NCI-H128 (cell line): ENCODE measurements at regions not wholly inside any gene's neighbourhood (a gene's known extent, or its start where the extent isn't known, plus 50 kb on each side); places are given as distances from the start of the nearest gene placed in this dataset.
"Not testable (repeated sequence)": the region's sequence is repeated elsewhere in the genome, so short reads cannot be mapped to it uniquely, and the experiment has no call there.

Experiments
- DNase-seq: peaks from one replicate; lab custom pipeline; 2025; ENCODE audit not compliant: unreplicated experiment; lab: John Stamatoyannopoulos, UW

DNA sequence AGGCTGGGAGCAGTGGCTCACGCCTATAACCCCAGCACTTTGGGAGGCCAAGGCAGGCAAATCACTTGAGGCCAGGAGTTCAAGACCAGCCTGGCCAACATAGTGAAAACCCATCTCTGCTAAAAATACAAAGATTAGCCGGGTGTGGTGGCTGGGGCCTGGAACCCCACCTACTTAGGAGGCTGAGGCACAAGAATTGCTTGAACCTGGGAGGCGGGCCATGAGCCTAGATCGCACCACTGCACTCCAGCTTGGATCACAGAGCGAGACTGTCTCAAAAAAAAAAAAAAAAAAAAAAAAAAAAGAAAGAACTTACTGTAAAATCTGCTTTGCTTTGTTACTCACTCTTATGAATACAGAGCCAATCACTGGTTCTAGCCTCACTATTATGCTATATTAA, 166.4 kb upstream of the TMCC3 start:
- DNase-seq: not testable (repeated sequence)

DNA sequence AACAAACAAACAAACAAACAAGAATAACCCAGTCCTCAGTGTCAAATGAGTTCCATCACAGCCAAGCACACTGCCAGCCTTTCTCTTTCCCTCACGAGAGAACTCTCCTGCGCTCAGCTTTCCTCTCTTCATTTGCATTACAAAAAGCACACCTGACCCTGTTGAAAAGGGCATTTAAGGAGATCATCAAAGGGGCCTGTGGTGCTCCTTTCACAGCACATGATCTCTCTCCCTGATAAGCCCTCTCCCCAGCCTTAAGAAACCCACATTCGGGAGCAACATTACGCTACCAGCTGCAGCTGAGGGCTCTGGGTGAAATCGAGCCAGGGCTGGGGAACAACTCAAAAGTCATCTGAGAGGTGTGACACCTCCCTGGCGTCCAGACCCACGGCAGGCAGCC, 165.6 kb upstream of the TMCC3 start:
- DNase-seq: no peak

DNA sequence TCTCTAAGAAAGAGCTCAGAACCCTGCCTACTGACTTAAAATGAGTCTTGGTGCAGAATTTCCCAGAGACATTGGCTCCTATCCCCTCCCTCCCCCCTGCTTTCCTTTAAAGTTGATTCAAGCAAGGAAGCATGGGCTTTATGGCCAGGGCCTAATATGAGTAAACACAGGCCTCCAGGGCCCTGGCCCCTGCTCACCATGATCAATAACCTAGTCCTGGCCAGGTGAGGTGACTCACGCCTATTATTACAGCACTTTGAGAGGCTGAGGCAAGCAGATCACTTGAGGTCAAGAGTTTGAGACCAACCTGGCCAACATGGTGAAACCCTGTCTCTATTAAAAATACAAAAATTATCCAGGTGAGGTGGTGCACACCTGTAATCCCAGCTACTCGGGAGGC, 165.1 kb upstream of the TMCC3 start:
- DNase-seq: no peak

DNA sequence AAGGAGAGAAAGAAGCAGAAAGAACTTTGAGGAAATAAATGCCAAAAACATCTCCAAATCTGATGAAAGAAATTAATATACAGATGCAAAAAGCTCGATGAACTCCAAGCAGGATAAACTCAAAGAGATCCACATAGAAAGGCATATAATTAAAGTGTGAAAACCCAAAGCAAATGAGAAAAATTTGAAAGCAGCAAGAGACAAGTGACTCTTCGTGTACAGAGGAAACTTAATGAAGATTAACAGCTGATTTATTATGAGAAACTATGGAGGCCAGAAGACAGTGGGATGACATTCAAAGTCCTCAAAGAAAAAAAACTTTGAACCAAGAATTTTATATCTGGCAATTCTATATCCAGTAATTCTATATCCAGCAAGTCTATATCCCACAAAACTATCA, 163.0 kb upstream of the TMCC3 start:
- no peak for DNase-seq

DNA sequence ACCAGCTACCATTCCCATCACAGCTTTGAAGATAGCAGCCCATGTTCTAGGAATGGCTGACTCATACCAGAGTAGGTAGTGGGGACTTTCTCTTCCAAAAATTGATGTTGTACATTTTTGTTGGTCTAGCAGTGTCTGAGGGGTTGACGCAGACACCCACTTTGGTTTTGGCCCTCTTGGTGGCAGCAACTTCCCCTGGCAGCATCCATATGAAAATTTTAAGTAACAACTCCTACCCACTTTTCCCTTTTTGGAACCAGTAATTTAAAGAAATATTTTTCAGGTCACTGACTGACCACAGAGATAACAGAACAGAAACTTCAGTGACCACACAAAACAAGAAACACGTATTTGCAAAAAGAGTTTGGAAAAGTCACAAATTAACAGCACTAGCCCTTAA, 162.0 kb upstream of the TMCC3 start:
- no peak for DNase-seq

DNA sequence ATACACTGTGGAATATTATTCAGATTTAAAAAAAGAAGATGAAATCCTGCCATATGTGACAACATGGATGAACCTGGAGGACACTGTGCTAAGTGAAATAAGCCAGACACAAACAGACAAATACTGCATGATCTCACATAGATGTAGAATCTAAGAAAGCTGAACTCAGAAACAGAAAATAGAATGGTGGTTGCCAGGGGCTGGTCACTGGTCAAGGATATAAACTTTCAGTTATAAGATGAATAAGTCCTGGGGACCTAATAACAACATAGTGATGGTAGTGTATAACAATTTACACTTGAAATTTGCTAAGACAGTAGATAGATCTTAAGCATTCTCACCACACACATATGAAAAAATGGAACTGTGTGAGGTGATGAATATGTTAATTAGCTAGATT, 161.3 kb upstream of the TMCC3 start:
- no peak for DNase-seq

DNA sequence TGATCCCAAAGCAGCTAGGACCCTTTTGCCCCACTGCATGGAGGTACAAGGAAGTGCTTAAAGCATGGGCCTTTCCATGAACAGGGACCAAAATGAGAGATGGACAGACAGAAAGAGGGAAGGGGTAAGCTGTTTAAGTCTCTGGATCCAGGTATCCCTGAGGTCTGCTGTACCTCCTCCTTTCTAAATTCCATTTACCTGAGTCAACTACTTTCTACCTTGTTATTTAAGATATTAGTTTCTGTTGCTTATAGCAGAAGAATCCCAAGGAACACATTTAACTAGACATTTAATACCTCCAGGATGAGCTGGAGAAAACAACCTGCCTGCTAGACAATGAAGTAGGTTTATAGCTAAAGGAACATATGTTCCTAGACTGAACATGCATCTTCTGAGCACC, 157.6 kb upstream of the TMCC3 start:
- DNase-seq: no peak

DNA sequence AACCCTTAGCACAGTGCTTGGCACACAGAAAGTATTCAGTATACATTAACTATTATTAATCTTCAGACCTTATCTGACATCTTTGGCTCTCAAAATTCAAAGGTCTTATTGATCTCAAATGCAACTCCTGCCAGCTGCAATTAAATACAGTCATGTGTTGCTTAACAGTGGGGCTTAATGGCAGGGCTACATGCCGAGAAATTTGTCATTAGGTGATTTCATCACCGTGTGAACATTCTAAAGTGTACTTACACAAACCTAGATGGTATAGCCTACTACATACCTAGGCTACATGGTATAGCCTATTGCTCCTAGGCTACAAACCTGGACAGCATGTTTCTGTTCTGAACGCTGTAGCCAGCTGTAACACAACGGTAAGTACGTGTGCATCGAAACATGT, 156.3 kb upstream of the TMCC3 start:
- DNase-seq: no peak

DNA sequence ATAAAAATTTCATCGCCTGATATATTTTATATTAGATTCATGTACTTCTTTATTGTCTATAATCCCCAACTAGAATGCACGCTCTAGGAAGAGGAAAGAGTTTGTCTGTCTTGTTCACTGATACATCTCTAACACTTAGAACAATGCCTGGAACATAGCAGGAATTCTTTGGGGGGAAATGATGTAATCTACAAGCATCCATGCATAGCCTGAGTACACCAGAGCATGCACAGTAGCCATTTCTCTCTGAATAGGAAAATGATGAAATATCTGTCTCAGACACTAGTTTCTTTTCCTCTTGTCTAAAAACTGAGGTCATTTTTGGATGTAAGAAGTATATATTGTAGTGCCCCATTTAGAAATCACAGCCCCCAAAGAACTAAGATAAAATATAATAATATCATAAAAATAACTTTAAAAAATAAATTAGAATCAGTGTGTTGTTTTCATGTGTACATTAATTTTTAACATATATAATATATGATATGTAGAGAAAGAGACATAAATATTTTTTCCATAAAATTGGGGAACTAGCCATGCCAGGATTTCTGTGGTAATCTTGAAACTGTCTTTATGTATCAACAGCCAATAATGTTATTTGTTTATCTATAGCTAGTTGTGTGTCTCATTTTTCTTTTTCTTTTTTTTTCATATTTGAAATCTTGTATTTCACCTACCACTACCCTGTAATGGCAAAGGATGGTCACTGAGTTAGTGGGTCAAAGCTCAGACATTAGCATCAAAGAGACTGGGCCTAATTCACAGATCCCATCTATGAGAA, 155.6 kb upstream of the TMCC3 start:
- no peak for DNase-seq

DNA sequence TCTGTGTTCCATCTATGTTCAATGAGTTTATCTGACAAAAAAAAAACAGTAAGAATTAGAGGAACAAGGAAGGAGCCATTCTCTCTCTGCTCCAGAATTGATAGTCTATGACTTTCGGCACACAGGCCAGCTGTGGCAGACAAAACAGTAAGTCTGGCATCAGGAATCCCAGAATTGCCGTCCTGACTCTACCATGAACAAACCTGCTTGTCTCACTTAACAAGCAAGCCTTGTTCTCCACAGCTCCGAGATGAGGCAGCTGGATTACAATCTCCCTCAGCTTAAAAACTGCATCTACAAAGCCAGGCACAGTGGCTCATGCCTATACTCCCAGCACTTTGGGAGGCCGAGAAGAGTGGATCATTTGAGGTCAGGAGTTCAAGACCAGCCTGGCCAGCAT, 153.6 kb upstream of the TMCC3 start:
- DNase-seq: no peak

DNA sequence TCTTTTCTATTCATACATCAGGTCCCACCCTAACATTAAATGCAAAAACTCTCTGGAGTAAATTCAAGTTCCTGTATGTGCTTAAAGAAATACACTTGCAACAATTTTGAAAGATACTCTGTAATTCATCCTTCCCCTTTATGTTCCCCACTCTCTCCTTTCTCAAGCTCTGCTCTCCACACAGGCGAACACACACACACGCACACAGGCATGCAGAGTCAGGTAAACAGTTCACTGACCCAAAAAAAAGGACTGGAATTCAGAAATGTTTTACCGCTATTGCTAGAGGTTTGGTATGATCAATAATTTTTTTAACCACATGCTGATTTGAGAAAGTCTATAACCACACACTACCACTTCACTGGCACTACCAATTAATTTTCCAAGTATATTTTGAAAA, 152.4 kb upstream of the TMCC3 start:
- DNase-seq: no peak

DNA sequence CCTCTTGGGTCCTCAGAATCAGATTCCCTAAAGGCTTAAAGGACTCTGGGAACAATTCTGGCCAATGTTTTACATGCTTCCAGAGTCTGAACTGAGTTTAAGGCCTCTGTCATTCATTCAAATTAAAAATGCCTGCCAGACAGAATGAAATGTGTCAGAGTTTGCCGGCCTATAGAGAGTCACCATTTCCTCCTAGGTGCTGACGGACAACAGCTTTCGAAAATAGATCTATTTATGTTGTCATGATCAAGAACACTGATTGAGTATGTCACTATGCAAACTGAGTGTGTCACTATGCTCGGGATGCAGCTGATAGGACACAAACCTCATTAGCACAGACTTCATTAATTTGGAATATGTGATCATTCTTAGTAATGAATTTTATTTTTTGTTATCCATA, 151.4 kb upstream of the TMCC3 start:
- no peak for DNase-seq

DNA sequence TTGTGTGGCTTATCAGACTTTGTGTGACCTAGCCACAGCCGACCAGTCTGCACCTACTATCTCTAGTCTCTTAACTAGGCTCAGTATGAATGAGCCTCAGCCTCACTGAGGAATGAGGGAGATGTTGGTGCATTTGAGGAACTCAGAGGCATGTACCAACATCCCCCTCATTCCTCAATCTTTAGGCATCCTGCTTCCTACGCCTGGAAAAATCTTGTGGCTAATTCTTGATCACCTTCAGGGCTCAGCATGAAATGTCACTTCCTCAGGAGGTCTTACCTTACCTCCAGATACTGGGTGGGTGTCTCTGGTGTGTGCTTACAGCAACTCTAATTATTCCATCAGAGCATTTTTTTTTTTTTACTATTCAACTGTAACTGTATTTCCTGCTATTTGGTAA, 148.8 kb upstream of the TMCC3 start:
- no peak for DNase-seq

DNA sequence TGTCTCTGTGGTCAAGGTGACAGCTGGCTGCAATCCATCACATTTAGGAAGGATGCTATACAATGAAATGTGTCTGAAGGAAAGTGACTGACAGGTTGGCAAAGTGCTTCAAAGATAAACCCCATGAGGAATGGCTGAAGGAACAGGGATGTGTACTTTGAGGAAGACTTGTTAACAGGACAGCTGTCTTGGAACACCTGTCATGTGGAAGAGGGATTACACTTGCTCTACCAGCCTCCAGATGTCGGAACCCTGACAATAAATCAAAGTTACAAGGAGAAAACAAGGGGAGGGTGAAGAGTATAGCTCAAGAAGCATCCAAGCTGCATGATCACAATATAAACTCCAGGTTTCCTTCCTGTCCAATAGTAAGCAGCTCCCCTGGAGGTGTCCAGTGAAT, 147.8 kb upstream of the TMCC3 start:
- DNase-seq: no peak

DNA sequence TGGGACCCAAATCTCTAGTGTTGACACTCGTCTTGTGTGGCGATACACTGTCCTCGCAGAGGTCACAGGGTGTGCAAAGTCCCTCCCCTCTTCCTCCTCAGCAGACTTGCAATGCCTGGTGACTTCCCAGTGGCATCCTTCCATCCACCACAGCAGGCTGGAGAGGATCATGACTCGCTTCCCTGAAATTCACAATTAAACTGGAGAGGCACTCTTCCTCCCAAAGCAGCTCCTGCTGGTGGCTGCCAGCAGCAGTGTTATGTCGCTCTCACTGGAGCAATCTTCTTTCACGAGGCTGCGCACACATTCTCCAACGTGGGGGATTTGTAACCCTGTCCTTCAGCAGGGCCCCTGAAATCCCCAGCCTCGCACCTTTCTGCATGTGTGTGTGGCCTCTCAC, 145.2 kb upstream of the TMCC3 start:
- no peak for DNase-seq

DNA sequence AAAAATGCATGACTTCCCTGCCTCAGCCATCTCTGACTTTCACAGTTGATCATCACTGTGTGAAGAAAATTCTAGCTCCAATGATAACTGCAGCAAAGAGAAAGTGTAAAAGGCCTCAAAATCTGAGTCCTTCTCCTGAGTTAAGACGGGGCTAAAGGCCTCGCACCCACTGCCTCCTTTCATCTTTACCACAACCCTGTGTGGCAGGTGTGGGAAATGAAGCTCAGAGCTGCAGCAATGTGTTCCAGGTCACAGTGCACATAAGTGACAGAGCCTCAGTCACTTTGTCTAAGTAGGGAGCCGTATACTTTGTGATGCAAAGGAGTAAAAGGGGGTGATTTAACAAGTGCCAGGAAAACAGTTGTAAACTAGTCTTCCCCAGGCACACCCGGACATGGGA, 144.7 kb upstream of the TMCC3 start:
- no peak for DNase-seq

DNA sequence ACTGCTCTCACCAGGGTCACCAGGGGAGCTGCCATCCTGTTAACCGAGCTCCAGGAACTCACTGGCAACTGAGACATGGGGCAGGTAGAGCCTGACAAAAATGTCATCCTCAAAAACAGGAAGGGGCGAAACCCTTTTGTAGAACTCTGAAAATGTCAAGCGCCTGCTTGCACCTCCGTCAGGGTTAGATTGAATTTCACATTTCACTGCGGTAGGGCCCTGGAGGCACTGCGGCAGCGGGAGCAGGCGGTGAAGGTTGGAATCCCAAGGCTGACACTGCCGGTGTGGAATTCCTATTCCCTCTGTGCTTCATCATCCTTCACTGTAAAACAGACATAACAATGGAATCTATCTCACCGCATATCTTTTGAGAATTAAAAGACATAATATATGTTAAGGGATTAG, 142.8 kb upstream of the TMCC3 start:
- no peak for DNase-seq

DNA sequence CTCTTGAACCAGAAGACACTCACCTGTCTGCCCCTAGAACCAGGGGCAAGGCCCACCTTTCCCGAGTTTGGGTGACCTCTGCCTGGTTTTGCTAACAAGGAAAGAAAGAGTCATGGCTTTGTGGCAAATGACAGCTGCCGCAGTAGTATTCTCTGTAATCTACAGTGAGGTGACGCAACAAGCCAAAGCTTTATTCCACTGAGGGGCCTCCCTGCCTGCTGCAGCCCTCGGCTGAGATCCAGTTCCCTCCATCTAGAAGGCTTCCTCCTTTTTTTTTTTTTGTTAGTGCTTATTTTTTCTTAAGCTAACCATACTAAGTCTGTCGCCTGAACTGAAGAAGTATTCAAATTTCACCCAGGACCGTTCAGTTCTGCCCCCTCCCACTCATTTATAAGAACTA, 142.3 kb upstream of the TMCC3 start:
- no peak for DNase-seq

DNA sequence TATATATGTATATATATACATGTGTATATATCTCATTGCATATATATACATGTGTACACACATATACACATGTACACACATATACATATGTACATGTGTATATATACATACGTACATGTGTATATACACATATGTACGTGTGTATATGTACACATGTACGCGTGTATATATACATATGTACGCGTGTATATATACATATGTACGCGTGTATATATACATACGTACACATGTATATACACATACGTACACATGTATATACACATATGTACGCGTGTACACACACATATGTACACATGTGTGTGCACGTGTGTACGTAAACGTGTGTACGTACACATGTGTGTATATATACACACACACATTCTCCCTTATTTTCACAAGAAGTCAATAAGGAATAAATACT, 141.6 kb upstream of the TMCC3 start:
- DNase-seq: no peak

DNA sequence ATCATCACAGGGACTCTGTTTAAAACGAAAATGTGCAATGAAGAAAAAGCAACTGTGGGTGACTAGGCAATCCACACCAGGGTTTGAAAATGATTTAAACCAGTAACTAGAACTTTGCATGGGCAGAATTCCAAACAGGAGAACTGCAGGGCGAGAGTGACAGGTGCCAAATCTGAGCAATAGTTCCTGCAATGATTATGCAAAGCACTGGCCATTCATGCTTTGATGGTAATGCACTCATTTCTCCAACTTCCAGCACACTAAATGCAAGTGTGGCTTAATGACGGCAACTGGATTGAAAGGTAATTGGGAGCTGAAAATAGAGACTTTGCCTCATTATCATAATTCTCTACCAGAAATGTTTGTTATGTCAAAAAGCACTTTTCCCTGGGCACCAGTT, 140.5 kb upstream of the TMCC3 start:
- DNase-seq: no peak

DNA sequence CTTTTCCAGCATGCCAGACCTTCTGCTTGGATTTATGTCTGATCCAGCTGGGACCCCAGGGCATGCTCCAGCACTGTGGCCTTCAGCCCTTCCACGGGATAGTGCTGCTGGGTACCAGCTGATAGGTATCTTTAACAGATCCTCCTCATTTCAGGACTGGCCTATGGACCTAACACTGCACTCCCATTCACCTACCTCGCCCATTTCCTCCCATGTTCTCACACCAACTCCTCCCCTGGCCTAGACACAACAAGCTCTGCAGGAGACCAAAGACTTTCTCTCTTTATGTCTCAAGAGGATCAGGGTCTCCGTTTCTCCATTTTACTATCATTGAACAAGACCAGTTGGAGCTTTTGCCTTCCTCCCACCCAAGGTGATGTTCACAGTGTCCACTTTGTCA, 140.0 kb upstream of the TMCC3 start:
- DNase-seq: no peak

DNA sequence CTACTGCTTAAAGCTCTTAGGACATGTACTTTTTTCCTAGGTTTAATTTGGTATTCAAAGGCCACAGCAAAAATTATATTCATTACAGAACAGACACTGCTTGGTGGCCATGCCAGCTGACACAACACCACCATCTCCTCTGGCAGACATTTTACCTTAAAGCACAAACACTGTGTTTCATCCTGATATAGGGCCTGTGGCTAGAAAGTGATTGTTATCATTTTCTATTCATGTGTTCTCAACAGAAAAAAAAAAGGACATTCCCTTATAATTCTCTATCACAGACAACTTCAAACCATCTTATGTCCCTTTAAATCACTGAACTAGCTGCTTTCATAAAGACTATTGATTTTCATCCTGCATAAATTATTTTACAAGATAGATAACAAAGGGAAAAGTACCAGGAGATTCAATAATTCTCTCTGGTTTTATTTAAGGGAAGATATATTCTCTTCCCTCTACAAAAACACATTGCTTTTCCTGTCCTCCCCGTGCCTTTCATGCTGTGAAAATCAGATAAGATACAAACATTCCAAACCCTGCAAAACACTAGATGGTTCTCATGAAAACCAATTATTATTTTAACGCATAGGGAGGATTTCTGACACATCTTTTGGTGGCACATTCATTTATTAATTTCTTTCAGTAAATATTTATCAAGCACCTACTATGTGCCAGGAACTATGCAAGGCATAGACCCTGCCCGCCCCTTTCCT, 139.3 kb upstream of the TMCC3 start:
- DNase-seq: no peak

DNA sequence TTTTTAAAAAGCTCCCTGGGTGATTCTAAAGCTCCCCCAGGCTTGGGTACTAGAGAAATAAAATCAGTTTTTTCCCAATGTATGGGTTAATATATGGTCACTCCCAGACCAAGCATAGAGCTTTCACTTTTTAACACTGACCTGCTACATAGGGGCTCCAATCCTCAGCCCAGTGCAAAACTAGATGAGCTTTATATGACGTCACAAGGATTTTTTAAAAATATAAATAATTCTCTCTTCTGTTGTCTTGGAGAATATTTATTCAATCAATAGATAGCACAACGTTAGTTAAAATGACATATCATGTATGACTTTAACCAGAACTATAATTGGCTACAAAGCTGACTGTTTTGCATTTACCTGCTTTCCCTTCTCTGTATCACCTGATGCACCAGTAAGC, 137.9 kb upstream of the TMCC3 start:
- DNase-seq: no peak
